MM.1S (cell line): ENCODE measurements at regions not wholly inside any gene's neighbourhood (a gene's known extent, or its start where the extent isn't known, plus 50 kb on each side); places are given as distances from the start of the nearest gene placed in this dataset.

Source experiments
- DNase-seq: peaks from one replicate; pipeline ENCODE4 v3.0.0-alpha.2; 2015
- H2AFZ ChIP-seq: fragments of 300-600 bp; sonication (generic); 2 replicates; pipeline ENCODE4 v1.6.0; 2016; ENCODE audit warnings: antibody characterized with exemption, low read length
- H3F3A ChIP-seq: fragments of 300-600 bp; sonication (generic); 2 replicates; pipeline ENCODE4 v1.6.1; 2016; ENCODE audit warnings: mild to moderate bottlenecking, antibody characterized with exemption, low read length, moderate library complexity, mixed read lengths; ENCODE audit not compliant: insufficient read depth
- H3K27ac ChIP-seq: fragments of 300-600 bp; sonication (generic); 2 replicates; pipeline ENCODE4 v1.5.1; 2016; ENCODE audit warnings: mild to moderate bottlenecking, low read length
- H3K27me3 ChIP-seq: fragments of 300-600 bp; sonication (generic); replicated peaks from 2 replicates; pipeline ENCODE4 v1.6.0; 2016; ENCODE audit warnings: low read length; ENCODE audit not compliant: insufficient read depth
- H3K36me3 ChIP-seq: fragments of 300-600 bp; sonication (generic); replicated peaks from 2 replicates; pipeline ENCODE4 v1.6.1; 2016; ENCODE audit warnings: mild to moderate bottlenecking, low read length, mixed read lengths; ENCODE audit not compliant: insufficient read depth
- H3K4me1 ChIP-seq: fragments of 300-600 bp; sonication (generic); 2 replicates; pipeline ENCODE4 v1.6.1; 2016; ENCODE audit warnings: low read length, mixed read lengths
- H3K4me2 ChIP-seq: fragments of 300-600 bp; sonication (generic); 2 replicates; pipeline ENCODE4 v1.6.0; 2016; ENCODE audit warnings: low read depth, low read length
- H3K4me3 ChIP-seq: fragments of 300-600 bp; sonication (generic); 2 replicates; pipeline ENCODE4 v1.5.1; 2016; ENCODE audit warnings: low read length, mixed read lengths
- H3K79me2 ChIP-seq: fragments of 300-600 bp; sonication (generic); 2 replicates; pipeline ENCODE4 v1.6.1; 2016; ENCODE audit warnings: mixed run types, low read length, mixed read lengths
- H3K9ac ChIP-seq: fragments of 300-600 bp; sonication (generic); 2 replicates; pipeline ENCODE4 v1.6.1; 2016; ENCODE audit warnings: low read length, mixed read lengths
- H3K9me2 ChIP-seq: fragments of 300-600 bp; sonication (generic); replicated peaks from 2 replicates; pipeline ENCODE4 v1.6.1; 2016; ENCODE audit warnings: mild to moderate bottlenecking, low read length, mixed read lengths; ENCODE audit not compliant: insufficient read depth
- H3K9me3 ChIP-seq: fragments of 300-600 bp; sonication (generic); replicated peaks from 2 replicates; pipeline ENCODE4 v1.6.1; 2016; ENCODE audit warnings: mild to moderate bottlenecking, low read length, mixed read lengths; ENCODE audit not compliant: insufficient read depth
- H4K20me1 ChIP-seq: fragments of 300-600 bp; sonication (generic); 2 replicates; pipeline ENCODE4 v1.6.1; 2016; ENCODE audit warnings: mild to moderate bottlenecking, low read length, moderate library complexity, mixed read lengths; ENCODE audit not compliant: insufficient read depth
- CTCF ChIP-seq: fragments of 300-600 bp; sonication (generic); IDR thresholded peaks from 2 replicates; pipeline ENCODE4 v1.5.1; 2016; ENCODE audit warnings: antibody characterized with exemption, low read length, mixed read lengths
- EZH2 ChIP-seq: fragments of 300-600 bp; sonication (generic); optimal IDR thresholded peaks from 2 replicates; pipeline ENCODE3; 2017; ENCODE audit warnings: low read depth, mild to moderate bottlenecking, antibody characterized with exemption, low read length, mixed read lengths
- EZH2phosphoT487 ChIP-seq: fragments of 300-600 bp; sonication (generic); IDR thresholded peaks from 2 replicates; pipeline ENCODE4 v1.6.1; 2018; ENCODE audit warnings: antibody characterized with exemption, low read length

GRCh38 chr3:140857993-140858392 lies 83.6 kb upstream of the SLC25A36 start:
- no peaks in the 10 kb centered on the region for H3K36me3 ChIP-seq
- no peaks in the 10 kb centered on the region for H3K9me2 ChIP-seq
- no peaks in the 10 kb centered on the region for H4K20me1 ChIP-seq
- H3K9me3 ChIP-seq: no peaks in the 10 kb centered on the region
- H3K27ac ChIP-seq: no peak overlapping the region
- H3K4me2 ChIP-seq: no peak overlapping the region
- no peaks in the 10 kb centered on the region for H3K79me2 ChIP-seq
- no peak overlapping the region for H3K4me3 ChIP-seq
- no peaks in the 10 kb centered on the region for H3K27me3 ChIP-seq
- no peak overlapping the region for H2AFZ ChIP-seq
- no peak overlapping the region for H3K9ac ChIP-seq
- peaks cover 12% of the 10 kb centered on the region for H3K4me1 ChIP-seq
- no peak for DNase-seq
- no peak for TF ChIP-seq EZH2phosphoT487
- no peak for TF ChIP-seq CTCF
- 0 out of 2 replicates have a peak, but pooled peaks cover 5% of the 10 kb centered on the region for H3F3A ChIP-seq

- no peaks in the 10 kb centered on the region for H3K27me3 ChIP-seq
- no peaks in the 10 kb centered on the region for H3K9me2 ChIP-seq
- TF ChIP-seq EZH2: no peak
- TF ChIP-seq CTCF: no peak
- TF ChIP-seq EZH2phosphoT487: no peak
- H3K9me3 ChIP-seq: no peaks in the 10 kb centered on the region
- H3K36me3 ChIP-seq: no peaks in the 10 kb centered on the region
- H3F3A ChIP-seq: 0 out of 2 replicates have a peak, but pooled peaks cover 5% of the 10 kb centered on the region
- no peak overlapping the region for H3K4me3 ChIP-seq
- H2AFZ ChIP-seq: no peak overlapping the region
- H4K20me1 ChIP-seq: no peaks in the 10 kb centered on the region
- H3K79me2 ChIP-seq: no peaks in the 10 kb centered on the region
- peaks cover 16% of the 10 kb centered on the region for H3K4me1 ChIP-seq
- peak overlapping the region; percentile 26 for H3K4me2 ChIP-seq
- DNase-seq: peak; percentile 49
- peak overlapping the region; percentile 43; the same call in 1 of the 2 replicates for H3K27ac ChIP-seq
- H3K9ac ChIP-seq: no peak overlapping the region
Observed at GRCh38 chr3:140859592-140860336, 81.9 kb upstream of the SLC25A36 start.

DNA sequence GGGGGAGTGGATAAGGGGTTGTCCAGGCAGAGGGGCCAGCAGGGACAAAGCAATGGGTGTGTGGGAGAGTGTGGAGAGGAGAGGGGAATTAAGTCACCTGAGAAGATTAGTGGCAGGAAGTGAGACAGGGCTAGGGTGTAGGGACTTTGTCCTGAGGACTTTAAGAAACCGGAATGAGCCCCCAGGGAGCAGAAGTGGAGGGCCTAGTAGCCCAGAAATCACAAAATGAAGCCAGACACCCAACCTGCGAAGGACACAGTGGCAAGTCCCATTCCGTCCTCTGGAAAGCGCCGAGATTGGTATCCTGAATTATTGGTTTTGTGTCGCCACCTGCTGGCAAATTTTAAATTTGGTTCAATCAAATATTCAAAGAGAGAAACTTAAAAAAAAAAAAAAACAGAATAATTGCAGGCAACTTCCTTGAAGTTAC lies 78.0 kb upstream of the SLC25A36 start:
- Histone ChIP-seq H3K36me3 (no peaks in the 10 kb centered on the region), H3K27ac (no peak overlapping the region), H3K4me1 (peaks cover 16% of the 10 kb centered on the region), H3K79me2 (no peaks in the 10 kb centered on the region), H4K20me1 (no peaks in the 10 kb centered on the region), H2AFZ (peak overlapping the region; percentile 41), H3K4me2 (peak overlapping the region; percentile 63), H3K9ac (no peak overlapping the region), H3F3A (0 out of 2 replicates have a peak, but pooled peaks cover 5% of the 10 kb centered on the region), H3K27me3 (no peaks in the 10 kb centered on the region), H3K9me2 (no peaks in the 10 kb centered on the region), H3K9me3 (no peaks in the 10 kb centered on the region), H3K4me3 (no peak overlapping the region)
- TF ChIP-seq EZH2phosphoT487: no peak
- no peak for TF ChIP-seq EZH2
- peak; percentile 54 for TF ChIP-seq CTCF
- DNase-seq: peak; percentile 70
